ENCODE measurements at regions not wholly inside any gene's neighbourhood (a gene's known extent, or its start where the extent isn't known, plus 50 kb on each side); places are given as distances from the start of the nearest gene placed in this dataset.
"Not testable (repeated sequence)": the region's sequence is repeated elsewhere in the genome, so short reads cannot be mapped to it uniquely, and the experiment has no call there.

- TF ChIP-seq CTCF (IDR thresholded peaks at IDR 0.05); ZFX (IDR thresholded peaks at IDR 0.05; ENCODE audit: borderline replicate concordance): not testable (repeated sequence)
Measured at GRCh38 chr4:4004702-4005101, 222.0 kb downstream of the OTOP1 start.

Measured in 22Rv1 (cell line).